SK-N-SH treated with all-trans-retinoic acid at 6 μM for 48 hours (cell line): ENCODE measurements at regions not wholly inside any gene's neighbourhood (a gene's known extent, or its start where the extent isn't known, plus 50 kb on each side); places are given as distances from the start of the nearest gene placed in this dataset.

Experiments used
- ATAC-seq: fragments of 200-7000 bp; cut with Tn5 transposase; 3 replicates; pipeline ENCODE4 v1.9.1; 2020; ENCODE audit warnings: mild to moderate bottlenecking, moderate library complexity
- ARNTL ChIP-seq: fragments of 450-650 bp; formaldehyde crosslinking; IDR thresholded peaks from 2 replicates; pipeline ENCODE4 v1.5.0; 2020; ENCODE audit warnings: low read depth, mild to moderate bottlenecking, moderate library complexity, borderline replicate concordance
- BACH2 ChIP-seq: fragments of 250-450 bp; sonication (Bioruptor Pico); IDR thresholded peaks from 2 replicates; pipeline ENCODE4 v1.9.0; 2021; ENCODE audit warnings: mild to moderate bottlenecking, borderline replicate concordance
- CREB5 ChIP-seq: fragments of 250-450 bp; sonication (Bioruptor Pico); IDR thresholded peaks from 2 replicates; pipeline ENCODE4 v1.5.1; 2020; ENCODE audit warnings: low read depth, mild to moderate bottlenecking, moderate library complexity
- CSDC2 ChIP-seq: fragments of 250-450 bp; sonication (Bioruptor Pico); IDR thresholded peaks from 2 replicates; pipeline ENCODE4 v1.5.0; 2020; ENCODE audit warnings: mild to moderate bottlenecking, moderate library complexity
- CSRNP3 ChIP-seq: fragments of 250-450 bp; sonication (Bioruptor Pico); IDR thresholded peaks from 2 replicates; pipeline ENCODE4 v1.5.1; 2021; ENCODE audit warnings: mild to moderate bottlenecking, moderate library complexity
- GLIS3 ChIP-seq: fragments of 250-450 bp; sonication (Bioruptor Pico); IDR thresholded peaks from 2 replicates; pipeline ENCODE4 v1.5.0; 2020; ENCODE audit warnings: mild to moderate bottlenecking, moderate library complexity
- ISL1 ChIP-seq: fragments of 250-450 bp; sonication (Bioruptor Pico); IDR thresholded peaks from 2 replicates; pipeline ENCODE4 v2.1.2; 2022; ENCODE audit warnings: mild to moderate bottlenecking, moderate library complexity
- OSR1 ChIP-seq: fragments of 250-450 bp; sonication (Bioruptor Pico); IDR thresholded peaks from 2 replicates; pipeline ENCODE4 v1.8.0; 2022; ENCODE audit warnings: moderate library complexity, mild to moderate bottlenecking, inconsistent platforms
- POU6F1 ChIP-seq: fragments of 250-450 bp; sonication (Bioruptor Pico); IDR thresholded peaks from 2 replicates; pipeline ENCODE4 v1.8.0; 2021; ENCODE audit warnings: low read depth, mild to moderate bottlenecking, moderate library complexity, borderline replicate concordance
- PPARA ChIP-seq: fragments of 250-450 bp; sonication (Bioruptor Pico); IDR thresholded peaks from 2 replicates; pipeline ENCODE4 v1.5.0; 2020; ENCODE audit warnings: mild to moderate bottlenecking, borderline replicate concordance
- RARB ChIP-seq: fragments of 250-450 bp; sonication (Bioruptor Pico); IDR thresholded peaks from 2 replicates; pipeline ENCODE4 v1.8.0; 2021; ENCODE audit warnings: mild to moderate bottlenecking, moderate library complexity
- SNAI2 ChIP-seq: fragments of 250-450 bp; sonication (Bioruptor Pico); IDR thresholded peaks from 2 replicates; pipeline ENCODE4 v1.5.0; 2020; ENCODE audit warnings: mild to moderate bottlenecking, moderate library complexity
- TCF4 ChIP-seq: fragments of 250-450 bp; sonication (Bioruptor Pico); IDR thresholded peaks from 2 replicates; pipeline ENCODE4 v1.8.0; 2021; ENCODE audit warnings: mild to moderate bottlenecking, moderate library complexity, borderline replicate concordance
- TOX ChIP-seq: fragments of 250-450 bp; sonication (Bioruptor Pico); IDR thresholded peaks from 2 replicates; pipeline ENCODE4 v1.8.0; 2021; ENCODE audit warnings: mild to moderate bottlenecking, moderate library complexity, borderline replicate concordance
- TSHZ2 ChIP-seq: fragments of 250-450 bp; sonication (Bioruptor Pico); IDR thresholded peaks from 2 replicates; pipeline ENCODE4 v1.5.0; 2020; ENCODE audit warnings: mild to moderate bottlenecking, moderate library complexity
- ZC3H10 ChIP-seq: fragments of 250-450 bp; sonication (Bioruptor Pico); IDR thresholded peaks from 2 replicates; pipeline ENCODE4 v1.5.1; 2021; ENCODE audit warnings: mild to moderate bottlenecking, moderate library complexity
- ZFP3 ChIP-seq: fragments of 250-450 bp; sonication (Bioruptor Pico); IDR thresholded peaks from 2 replicates; pipeline ENCODE4 v1.5.0; 2020; ENCODE audit warnings: mild to moderate bottlenecking, moderate library complexity
- ZFP30 ChIP-seq: fragments of 450-650 bp; formaldehyde crosslinking; IDR thresholded peaks from 2 replicates; pipeline ENCODE4 v1.5.0; 2022; ENCODE audit warnings: mild to moderate bottlenecking, moderate library complexity
- ZNF565 ChIP-seq: fragments of 450-650 bp; formaldehyde crosslinking; conservative IDR thresholded peaks from 2 replicates; pipeline ENCODE4 v1.5.0; 2020; ENCODE audit warnings: low read depth, mild to moderate bottlenecking, moderate library complexity
- ZNF70 ChIP-seq: fragments of 450-650 bp; formaldehyde crosslinking; IDR thresholded peaks from 2 replicates; pipeline ENCODE4 v1.5.0; 2020; ENCODE audit warnings: mild to moderate bottlenecking, moderate library complexity
- ZNF8 ChIP-seq: fragments of 450-650 bp; formaldehyde crosslinking; IDR thresholded peaks from 2 replicates; pipeline ENCODE4 v1.5.0; 2020; ENCODE audit warnings: mild to moderate bottlenecking, moderate library complexity

GRCh38 chr12:77116277-77116676 lies 50.9 kb upstream of the E2F7 start:
- TF ChIP-seq GLIS3 (CRISPR knock-in tag) (no peak), PPARA (CRISPR knock-in tag) (no peak), ARNTL (CRISPR knock-in tag) (no peak), ZNF8 (CRISPR knock-in tag) (no peak), ZNF70 (CRISPR knock-in tag) (no peak), CSDC2 (no peak), TOX (CRISPR knock-in tag) (no peak), RARB (CRISPR knock-in tag) (no peak), OSR1 (CRISPR knock-in tag) (no peak), ZFP3 (CRISPR knock-in tag) (no peak), SNAI2 (CRISPR knock-in tag) (no peak), ZFP30 (no peak), ISL1 (no peak)
- ATAC-seq = no peak

- no peak for ATAC-seq
- TF ChIP-seq ZFP3 (CRISPR knock-in tag) (no peak), SNAI2 (CRISPR knock-in tag) (no peak), TOX (CRISPR knock-in tag) (no peak), CSRNP3 (CRISPR knock-in tag) (no peak), GLIS3 (CRISPR knock-in tag) (no peak), TCF4 (CRISPR knock-in tag) (no peak), TSHZ2 (CRISPR knock-in tag) (no peak), OSR1 (CRISPR knock-in tag) (no peak), POU6F1 (CRISPR knock-in tag) (no peak), ZFP30 (no peak), BACH2 (CRISPR knock-in tag) (no peak), RARB (CRISPR knock-in tag) (no peak), PPARA (CRISPR knock-in tag) (no peak), ZNF565 (CRISPR knock-in tag) (no peak), ZNF8 (CRISPR knock-in tag) (no peak), ZC3H10 (CRISPR knock-in tag) (no peak), ARNTL (CRISPR knock-in tag) (no peak), CREB5 (CRISPR knock-in tag) (no peak)
- TF ChIP-seq, all 23 proteins: peak for 0
Measured at GRCh38 chr12:77115471-77115870, 50.1 kb upstream of the E2F7 start.
